GM21367 (cell line): ENCODE measurements at regions not wholly inside any gene's neighbourhood (a gene's known extent, or its start where the extent isn't known, plus 50 kb on each side); places are given as distances from the start of the nearest gene placed in this dataset.
"Not testable (repeated sequence)": the region's sequence is repeated elsewhere in the genome, so short reads cannot be mapped to it uniquely, and the experiment has no call there.

Experiments used
- ATAC-seq: cut with Tn5 transposase; IDR thresholded peaks from one replicate; pipeline ENCODE4 v1.9.1; 2021; ENCODE audit not compliant: unreplicated experiment

DNA sequence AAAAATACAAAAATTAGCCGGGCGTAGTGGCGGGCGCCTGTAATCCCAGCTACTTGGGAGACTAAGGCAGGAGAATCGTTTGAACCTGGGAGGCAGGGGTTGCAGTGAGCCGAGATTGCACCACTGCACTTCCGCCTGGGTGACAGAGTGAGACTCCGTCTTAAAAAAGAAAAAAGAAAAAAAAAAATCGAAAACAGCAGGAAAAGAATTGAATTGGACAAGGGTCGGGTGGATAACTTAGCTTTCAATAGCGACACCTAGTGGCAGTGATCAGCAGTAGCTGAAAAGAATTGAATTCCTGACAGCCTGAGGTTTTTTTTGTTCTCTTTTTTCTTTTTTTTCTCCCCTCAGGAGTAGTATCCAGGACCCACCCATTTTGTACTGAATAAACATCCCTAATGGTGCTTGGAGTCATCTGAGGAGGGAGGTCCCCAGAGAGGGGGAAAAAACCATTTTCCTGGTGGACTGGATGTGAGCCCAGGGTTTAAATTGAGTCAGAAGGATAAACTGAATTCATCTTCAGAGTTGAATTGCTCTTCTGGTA is 55.1 kb downstream of the CYCS start:
- ATAC-seq: no peak

DNA sequence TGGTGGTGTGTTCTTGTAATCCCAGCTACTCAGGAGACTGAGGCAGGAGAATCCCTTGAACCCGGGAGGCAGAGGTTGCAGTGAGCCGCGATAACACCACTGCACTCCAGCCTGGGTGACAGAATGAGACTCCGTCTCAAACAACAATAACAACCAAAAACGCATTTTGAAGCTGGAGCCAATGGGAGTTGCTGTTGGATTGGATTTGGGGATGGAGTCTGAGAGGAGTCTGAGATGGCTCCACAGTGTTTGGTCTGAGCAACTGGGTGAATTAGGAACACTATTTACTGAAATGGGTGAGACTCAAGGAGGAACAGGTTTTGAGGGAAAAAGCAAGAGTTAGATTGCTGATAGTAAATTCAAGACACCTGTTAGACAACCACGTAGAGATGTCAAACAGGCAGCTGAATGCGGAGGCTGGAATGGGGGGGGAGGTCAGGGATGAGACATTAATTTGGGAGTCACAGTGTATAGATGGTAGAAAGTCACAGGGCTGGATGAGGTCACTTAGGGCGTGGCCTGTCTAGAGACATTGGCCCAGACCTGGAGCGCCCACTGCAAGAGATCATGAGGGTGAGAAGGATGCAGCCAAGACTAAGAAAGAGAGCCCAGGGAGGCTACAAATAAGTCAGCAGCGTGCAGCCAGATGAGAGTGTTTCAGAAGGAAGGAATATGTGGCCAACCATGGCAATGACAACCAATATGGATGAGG is 56.4 kb downstream of the CYCS start:
- no peak for ATAC-seq

DNA sequence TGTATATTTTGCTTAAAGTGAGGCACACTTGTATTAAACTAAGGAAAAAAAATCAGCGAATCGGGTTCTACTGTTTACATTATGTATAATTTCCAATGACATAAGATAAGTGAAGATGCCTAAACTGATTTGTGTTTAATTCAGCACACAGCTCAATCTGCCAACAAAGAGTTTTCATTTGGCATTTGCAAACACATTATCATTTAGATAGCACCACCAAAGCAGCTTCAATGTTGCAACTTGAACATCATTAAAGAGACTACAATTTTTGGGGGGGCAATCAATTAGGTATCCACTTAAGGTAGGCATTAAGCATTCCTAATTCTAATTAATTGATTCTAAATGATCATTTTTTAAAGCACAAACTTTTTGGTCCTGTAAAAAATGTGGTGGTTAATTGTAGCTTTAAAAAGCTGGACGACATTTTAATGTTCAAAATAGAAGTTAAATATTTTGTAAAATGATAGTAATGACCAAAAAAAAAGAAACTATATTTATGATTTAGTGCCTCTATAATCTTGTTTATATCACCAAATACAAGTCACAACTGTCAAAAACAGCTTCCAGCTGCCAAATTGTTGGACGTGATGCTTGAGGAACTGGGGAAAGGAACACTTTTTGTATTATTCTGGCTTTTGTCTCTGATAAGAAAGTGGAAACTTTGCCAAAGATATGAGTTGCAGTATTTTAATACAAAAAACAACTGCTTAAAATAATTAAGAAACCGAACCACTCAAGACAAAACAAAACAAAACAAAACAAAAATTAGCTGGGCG is 57.1 kb downstream of the CYCS start:
- ATAC-seq: no peak

DNA sequence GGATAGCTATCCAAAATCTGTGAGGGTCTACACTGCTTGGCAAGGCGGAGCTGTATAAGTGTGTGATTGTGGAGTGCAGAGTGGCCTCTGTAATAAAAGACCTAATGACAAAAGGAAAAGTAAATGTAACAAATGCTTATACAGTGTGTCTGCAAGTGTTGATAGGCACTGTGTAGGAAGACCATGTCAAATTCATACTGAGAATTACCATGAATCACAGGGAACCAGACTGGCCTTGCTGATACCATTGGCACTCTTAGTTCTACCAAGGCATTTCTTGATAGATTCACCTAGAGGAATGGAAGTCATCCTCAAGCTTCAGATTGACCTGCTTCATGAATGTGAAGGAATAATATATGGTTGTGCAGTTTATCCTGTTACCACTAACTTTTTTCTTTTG is 58.8 kb downstream of the CYCS start:
- no peak for ATAC-seq

DNA sequence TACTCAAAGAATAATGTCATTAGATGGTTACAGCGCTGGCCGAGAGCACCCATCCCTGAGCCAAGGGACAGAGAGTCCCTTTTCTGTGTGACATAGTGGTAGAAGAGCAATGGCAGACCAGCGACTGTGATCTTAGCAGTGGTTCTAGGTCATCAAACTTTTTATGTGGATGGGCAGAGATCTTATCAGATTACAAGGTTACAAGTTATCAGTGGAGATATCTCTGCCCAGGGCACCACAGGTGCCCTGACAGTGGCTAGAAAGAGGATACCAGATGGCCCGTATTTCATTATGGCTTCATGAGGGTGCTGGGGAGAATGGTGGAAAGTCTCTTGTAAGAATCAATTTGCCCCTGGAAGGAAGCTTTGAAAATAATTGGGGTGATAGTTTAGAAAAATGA is 62.7 kb downstream of the CYCS start:
- no peak for ATAC-seq

DNA sequence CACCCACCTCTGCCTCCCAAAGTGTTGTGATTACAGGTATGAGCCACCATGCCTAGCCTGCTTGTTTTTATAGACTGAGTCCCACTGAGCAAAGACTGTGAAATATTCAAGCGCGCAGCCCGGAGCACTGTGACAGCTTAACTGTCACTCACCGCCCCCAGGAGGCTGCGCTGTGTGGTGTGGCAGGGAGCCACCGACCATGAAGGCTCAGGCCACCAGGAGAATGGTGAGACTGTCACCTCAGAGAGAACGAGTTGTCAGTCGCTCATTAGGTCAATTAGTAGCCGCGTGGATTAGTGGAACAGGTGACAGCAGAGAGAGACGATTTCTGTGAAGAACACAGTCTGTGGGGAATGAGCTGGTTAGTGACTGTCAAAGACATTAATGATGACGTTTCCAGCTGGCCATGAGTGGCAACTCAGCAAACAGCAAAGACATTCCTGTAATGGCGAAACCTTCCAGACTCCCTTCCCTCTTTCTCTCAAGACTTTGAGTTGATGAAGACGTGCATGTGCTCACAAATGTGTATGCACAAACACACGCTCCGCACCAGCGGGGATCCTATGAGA is 64.5 kb downstream of the CYCS start:
- no peak for ATAC-seq

DNA sequence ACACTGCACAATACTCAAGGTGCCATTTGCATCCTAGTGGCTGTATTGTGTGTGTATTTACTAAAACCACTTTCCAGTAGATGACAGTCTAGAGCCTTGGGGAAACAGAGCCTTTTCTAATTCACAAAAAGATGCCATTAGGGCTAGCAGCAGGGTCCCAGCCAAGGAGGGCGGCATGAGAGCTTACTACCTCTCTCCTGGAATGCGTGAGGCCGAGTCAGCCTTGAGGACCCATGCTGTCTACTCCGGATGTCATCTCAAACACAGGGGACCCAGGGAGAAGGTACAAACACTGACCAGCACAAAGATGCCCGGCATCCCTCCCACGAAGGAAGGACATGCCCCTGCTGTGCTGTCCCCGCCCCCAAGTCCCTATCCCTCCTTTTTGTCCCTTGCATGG is 65.5 kb downstream of the CYCS start:
- ATAC-seq: no peak

DNA sequence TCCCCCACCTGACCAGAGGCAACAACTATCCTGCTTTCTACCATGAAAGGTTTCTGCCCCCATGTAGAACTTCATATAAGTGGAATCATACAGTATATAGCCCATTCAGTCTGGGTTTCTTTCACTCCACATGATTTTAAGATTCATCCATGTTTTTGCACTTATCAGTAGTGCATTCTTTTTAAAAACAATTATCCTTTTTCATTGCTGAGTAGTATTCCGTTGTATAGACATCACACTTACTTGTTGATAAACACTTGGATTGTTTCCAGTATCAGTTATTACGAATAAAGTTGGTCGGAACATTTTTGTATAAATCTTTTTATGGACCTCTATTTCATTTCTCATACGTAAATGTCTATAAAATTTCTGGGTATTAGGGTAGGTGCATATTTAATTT is 68.7 kb downstream of the CYCS start:
- no peak for ATAC-seq

DNA sequence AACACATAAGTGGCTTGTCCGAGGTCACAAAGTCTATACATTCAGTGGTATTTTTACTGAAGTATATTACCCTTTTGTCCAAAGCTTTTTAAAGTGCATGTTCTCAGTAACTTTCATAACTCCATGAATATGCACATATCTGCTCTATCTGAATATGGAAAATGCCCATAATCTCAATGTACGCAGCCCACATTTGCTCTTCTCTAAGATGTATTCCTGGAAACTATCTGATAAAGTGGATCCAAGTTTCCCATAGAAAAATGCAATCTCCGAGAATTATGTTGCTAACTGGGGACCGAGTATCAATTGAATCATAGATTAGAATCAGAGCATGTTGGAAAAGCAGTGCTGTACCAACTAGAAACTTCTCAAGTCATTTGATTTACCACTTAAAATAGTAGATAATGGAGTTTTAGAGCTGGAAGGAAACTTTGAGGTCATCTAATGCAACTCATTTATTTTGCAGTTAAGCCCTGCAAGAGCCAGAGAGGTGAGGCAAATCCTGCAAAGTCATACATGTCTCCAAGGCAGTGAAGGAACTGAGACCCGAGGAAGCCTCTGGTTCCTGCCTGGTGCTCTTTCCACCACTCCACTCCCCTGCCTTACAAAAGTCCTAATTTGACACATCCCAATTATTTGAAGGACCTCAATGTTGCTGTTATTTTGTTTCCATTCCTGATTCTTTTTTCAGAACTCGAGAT is 69.4 kb downstream of the CYCS start:
- ATAC-seq: no peak

DNA sequence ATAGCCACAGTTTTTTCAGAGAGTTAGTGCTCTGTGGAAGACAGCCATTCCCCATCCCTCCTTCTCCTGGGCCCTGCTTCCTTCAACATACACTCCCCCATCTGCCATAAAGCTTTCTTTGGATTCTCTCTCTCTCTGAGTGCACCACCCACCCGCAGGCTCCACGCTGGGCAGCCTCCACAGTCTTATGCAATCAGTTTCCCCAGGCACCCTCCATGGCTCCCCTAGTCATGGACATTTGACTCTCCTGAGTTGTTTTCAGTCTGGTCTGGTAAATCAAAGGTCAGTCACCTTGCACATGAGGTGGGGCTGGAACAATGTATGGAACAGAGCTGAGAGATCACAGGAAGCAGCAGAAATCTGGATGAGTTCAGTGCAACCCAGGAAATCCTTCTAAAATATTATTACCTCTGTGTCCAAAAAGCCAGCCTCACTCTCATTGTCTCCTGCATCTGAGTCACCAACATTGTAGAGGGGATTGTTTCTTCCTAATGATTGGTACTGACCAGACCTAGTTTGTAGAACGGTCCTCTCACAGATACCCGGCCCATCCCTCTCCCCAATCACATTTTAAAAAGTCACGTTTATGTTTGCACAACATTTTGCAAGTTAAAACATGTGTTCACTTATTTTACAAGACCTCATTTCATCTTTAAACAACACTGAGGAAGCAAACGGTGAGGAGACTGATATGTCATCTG is 70.1 kb downstream of the CYCS start:
- no peak for ATAC-seq

DNA sequence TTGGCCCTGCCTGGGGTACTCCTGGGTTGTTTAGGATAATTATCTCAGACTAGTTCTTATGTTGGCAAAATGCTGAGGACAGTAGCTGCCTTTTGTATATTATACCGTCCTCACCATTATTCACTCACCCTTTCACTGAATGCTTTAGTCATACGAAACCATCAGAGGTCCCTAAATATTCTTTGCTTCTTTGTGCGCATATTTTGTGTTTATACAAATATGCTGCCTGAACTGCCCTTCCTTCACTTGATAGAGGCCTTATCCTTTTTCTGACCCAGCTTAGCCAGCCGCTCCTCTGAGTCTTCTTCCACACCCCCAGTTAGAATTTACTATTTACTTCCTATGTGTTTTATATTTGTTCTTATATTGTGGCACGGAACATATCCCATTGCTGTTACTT is 70.2 kb upstream of the OSBPL3 start:
- no peak for ATAC-seq

DNA sequence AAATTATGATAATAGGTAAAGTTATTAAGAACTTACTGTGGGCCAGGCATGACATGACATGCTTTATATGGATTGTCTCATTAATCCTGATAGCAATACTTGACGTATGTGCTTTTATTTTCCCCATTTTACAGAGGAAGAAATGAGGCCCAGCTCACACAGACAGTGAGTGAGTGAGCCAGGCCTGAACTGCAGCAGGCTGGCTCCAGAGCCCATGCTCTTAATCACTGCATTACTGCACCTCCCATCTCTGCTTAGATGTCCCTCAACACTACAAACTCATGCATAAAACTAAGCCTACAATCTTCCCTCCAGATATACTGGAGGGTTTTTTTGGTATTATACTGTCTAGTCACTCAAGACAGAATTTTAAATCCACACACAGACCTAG is 68.5 kb upstream of the OSBPL3 start:
- ATAC-seq: no peak

DNA sequence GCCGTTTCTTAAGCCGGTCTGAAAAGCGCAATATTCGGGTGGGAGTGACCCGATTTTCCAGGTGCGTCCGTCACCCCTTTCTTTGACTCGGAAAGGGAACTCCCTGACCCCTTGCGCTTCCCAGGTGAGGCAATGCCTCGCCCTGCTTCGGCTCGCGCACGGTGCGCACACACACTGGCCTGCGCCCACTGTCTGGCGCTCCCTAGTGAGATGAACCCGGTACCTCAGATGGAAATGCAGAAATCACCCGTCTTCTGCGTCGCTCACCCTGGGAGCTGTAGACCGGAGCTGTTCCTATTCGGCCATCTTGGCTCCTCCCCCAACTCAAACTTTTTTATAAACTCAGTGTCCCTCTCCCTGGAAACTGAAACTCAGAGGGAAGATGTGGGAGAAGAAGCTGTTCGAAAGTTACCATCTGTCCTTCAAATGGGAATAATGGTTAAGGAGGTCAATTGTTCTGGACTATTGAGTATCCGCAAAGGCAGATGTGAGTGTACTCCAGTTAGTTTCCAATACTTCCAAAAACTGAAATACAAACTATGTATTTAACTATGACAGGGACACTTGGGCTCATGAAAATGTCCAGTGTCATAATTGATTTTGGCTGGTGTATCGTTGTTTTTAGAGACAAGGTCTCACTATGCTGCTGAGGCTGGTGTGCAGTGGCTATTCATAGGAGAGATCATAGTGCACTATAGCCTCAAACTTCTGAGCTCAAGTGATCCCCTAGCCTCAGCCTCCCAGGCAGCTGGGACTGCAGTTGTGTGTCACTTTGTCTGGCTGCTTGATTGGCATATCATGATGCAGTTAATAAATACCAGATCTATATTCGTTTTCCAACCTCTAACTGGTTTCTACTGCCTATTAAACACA is 67.8 kb upstream of the OSBPL3 start:
- not testable (repeated sequence) for ATAC-seq

DNA sequence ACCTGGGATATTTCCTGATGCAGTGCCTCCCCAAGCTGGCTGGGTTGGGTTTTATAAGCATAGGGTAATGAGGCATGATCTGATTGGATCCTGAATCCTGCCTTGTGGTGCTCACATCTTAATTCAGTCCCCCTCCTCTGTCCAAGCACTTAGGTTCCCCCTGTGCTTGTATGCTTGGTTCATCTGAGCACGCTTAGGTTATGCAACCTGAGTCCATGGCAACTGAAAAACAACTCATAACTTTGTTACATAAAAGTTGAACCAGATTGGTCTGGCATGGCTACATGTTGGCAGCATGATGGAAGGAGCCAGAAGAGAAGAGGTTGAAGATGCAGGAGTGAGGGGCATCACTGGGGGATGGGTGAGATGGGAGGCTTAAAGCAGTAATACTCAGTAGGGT is 57.3 kb upstream of the OSBPL3 start:
- ATAC-seq: no peak

DNA sequence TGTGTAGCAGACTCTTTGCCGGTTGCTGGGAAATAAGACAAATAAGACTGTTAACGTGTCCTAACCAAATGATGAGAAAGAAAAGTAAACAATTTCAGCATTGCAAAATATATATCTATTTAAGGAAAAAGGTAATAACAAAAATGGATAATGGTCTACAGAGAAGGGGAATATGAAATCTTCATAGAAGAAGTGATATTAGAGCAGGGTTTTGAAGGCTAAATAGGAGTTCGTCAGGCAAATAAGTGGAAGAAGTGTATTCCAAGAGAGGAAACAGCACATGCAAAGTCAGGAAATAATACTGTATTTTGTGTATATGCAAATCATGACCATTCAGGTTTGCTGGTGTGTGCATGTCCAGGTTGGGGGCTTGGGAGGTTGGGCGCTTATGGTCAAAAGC is 55.3 kb upstream of the OSBPL3 start:
- ATAC-seq: no peak

DNA sequence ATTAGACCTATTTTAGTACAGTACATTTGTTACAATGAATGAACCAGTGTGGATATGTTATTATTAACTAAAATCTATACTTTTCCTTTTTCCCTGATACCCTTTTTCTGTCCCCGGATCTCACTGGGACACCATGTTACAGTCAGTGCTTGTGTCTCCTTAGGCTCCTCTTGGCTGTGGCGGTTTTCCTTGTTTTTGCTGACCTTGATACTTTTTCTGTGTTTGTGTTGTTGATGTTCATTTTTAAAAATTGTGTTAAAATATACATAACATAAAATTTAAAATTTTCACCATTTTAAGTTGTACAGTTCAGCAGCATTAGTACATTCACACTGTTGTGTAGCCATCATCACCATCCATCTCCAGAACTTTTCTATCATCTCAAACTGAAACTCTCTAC is 54.2 kb upstream of the OSBPL3 start:
- ATAC-seq: no peak

DNA sequence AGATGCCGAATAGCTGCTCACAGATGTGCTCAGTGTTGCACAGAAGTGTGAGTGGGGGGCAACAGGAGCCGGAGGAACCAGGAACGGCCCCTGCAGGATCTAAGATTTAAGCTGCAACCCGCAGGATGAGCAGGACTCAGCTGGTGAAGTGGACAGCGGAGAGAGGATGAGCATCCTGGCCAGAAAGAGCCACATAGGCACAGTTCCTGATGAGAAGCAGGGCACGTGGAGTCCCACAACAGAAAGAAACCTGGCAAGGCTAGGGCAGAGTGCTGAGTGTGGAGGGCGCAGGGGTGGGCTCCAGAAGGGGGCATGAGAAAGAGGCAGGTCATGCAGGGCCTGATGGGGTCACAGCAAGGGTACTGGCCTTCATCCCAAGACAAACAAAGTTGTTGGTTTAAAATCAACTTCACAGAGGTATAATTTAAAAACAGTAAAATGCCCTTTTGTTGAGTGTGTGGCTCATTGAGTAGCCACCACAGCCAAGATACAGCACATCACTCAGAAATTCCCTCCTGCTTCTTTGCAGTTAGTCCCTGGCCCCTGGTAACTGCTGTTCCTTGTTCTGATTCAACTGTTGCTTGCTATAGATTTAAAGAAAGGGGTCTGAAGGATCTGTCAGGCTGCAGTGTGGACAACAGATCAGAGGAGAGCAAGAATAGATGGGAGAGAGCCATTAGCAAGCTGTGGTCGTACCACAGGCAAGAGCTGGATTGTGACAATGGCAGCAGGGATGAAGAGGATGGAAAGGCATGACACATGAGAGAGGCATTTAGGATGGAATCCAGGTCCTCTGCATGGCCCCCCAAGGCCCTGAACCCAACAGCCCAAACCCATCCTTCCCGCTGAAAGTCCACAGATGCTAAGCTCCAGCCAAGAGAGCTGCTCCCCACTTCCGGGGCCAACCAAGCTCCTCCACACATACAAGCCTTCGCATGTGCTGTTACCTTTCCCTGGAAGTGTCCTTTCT is 53.1 kb upstream of the OSBPL3 start:
- no peak for ATAC-seq

DNA sequence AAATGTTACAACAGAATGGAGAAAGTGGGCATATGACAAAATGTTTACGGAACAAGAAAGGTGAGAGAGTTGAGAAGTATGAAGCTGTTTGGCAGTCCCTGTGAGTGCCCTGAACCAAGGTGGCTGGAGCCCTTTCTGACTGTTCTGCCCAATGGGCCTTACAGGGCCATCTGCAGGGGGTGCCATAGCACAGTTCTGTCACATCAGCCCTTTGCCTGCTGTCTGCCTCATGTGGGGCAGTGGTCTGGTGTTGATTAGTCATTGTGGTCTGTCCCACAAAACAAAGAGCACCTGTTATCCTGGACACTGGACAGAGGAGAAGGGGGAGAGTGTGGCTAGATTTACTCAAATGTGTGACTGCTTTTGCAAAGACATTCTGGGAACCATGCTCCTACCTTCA is 51.5 kb upstream of the OSBPL3 start:
- ATAC-seq: peak; percentile 29

DNA sequence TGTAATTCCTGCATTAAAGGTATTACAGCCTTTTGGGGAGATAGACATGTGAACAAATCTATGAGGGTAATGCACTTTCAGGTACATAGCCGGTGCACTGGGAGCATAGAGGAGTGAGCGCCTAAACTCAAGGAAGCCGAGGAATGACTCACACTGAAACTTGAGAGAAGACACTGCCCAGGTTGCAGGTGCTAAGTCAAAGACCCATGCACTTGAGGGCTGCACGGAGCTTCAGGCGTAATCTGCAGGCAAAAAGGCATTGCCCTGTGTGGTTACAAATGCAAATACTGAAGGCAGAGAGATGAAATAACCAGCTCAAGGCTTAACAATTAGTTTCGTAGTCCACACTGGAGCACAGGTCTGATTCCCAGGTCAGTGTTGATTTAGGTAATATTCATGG is 51.0 kb upstream of the OSBPL3 start:
- ATAC-seq: peak; percentile 87
